Endothelial cell of umbilical vein (primary cell): ENCODE measurements at regions not wholly inside any gene's neighbourhood (a gene's known extent, or its start where the extent isn't known, plus 50 kb on each side); places are given as distances from the start of the nearest gene placed in this dataset.

Experiments
- BruUV-seq: library from RNA; stranded (reverse); fragments of 400-500 nt; replicated peaks from 2 replicates; lab custom pipeline; 2021; lab: Mats Ljungman, UMichigan
- CTCF ChIA-PET: fragments of 300-600, 350-600 bp; sonication (Branson Sonifier 250); formaldehyde crosslinking; loops from one replicate; lab custom pipeline; 2021; ENCODE audit warnings: antibody characterized with exemption, inconsistent platforms; lab: Charles Lee
- POLR2A ChIA-PET: fragments of 300-600, 350-600 bp; sonication (Branson Sonifier 250); formaldehyde crosslinking; loops from one replicate; lab custom pipeline; 2021; ENCODE audit warnings: antibody characterized with exemption, inconsistent platforms; lab: Charles Lee
- DNase-seq: peaks from one replicate; pipeline ENCODE4 v3.0.0-alpha.2; 2011; ENCODE audit warnings: low read depth, low spot score
- FAIRE-seq: peaks from 2 replicates; lab custom pipeline; 2011; peaks lifted over from hg19 to GRCh38; lab: Jason Lieb, UNC
- H2AFZ ChIP-seq: 2 replicates; pipeline ENCODE4 v1.6.0; 2012; ENCODE audit warnings: low read depth, low read length, control low read depth, inconsistent platforms
- H3K27ac ChIP-seq: 2 replicates; pipeline ENCODE4 v1.5.1; 2011; ENCODE audit warnings: low read depth, mild to moderate bottlenecking, control low read depth, low read length, moderate library complexity; ENCODE audit not compliant: insufficient read depth
- H3K27me3 ChIP-seq, 2 experiments: 2 replicates each; pipeline versions ENCODE4 v1.6.0 to v1.6.1; 2011; ENCODE audit warnings: low read length in 2 of 2, mixed read lengths in 1 of 2; ENCODE audit not compliant: control insufficient read depth in 2 of 2, insufficient read depth in 2 of 2
- H3K36me3 ChIP-seq, 2 experiments: 2 replicates in 1 of 2; 3 replicates in 1 of 2; pipeline ENCODE4 v1.5.1; 2011; ENCODE audit warnings: low read length in 2 of 2, mild to moderate bottlenecking in 1 of 2, moderate library complexity in 1 of 2; ENCODE audit not compliant: control insufficient read depth in 2 of 2, insufficient read depth in 2 of 2; ENCODE audit errors: extremely low read depth in 1 of 2
- H3K4me1 ChIP-seq: 3 replicates; pipeline ENCODE4 v1.5.1; 2011; ENCODE audit warnings: mild to moderate bottlenecking, low read length; ENCODE audit not compliant: control insufficient read depth, insufficient read depth; ENCODE audit errors: extremely low read depth
- H3K4me2 ChIP-seq: 2 replicates; pipeline ENCODE4 v1.6.1; 2011; ENCODE audit warnings: low read length, control low read depth, mixed read lengths; ENCODE audit not compliant: insufficient read depth
- H3K4me3 ChIP-seq, 3 experiments: fragments of 200-600 bp in 1 of 3; sonication (generic), shearing (Covaris generic) in 1 of 3; replicated peaks in 1 of 3; 2 replicates each; pipeline ENCODE4 v1.5.1; 2011 to 2016; ENCODE audit warnings: control low read depth in 3 of 3, low read length in 3 of 3, mild to moderate bottlenecking in 2 of 3, inconsistent platforms in 1 of 3, low read depth in 1 of 3, moderate library complexity in 1 of 3; ENCODE audit not compliant: insufficient read depth in 1 of 3
- H3K79me2 ChIP-seq: 2 replicates; pipeline ENCODE4 v1.6.0; 2012; ENCODE audit warnings: low read length, inconsistent platforms; ENCODE audit not compliant: control insufficient read depth, insufficient read depth
- H3K9ac ChIP-seq: replicated peaks from 2 replicates; pipeline ENCODE3; 2011; ENCODE audit warnings: low read length, control low read depth; ENCODE audit not compliant: insufficient read depth; ENCODE audit errors: extremely low read depth
- H3K9me1 ChIP-seq: replicated peaks from 3 replicates; pipeline ENCODE4 v1.6.0; 2011; ENCODE audit warnings: mild to moderate bottlenecking, low read length; ENCODE audit not compliant: control insufficient read depth, insufficient read depth; ENCODE audit errors: extremely low read depth
- H3K9me3 ChIP-seq: replicated peaks from 2 replicates; pipeline ENCODE4 v1.5.1; 2012; ENCODE audit warnings: low read length, inconsistent platforms; ENCODE audit not compliant: control insufficient read depth, insufficient read depth
- H4K20me1 ChIP-seq: replicated peaks from 2 replicates; pipeline ENCODE3; 2011; ENCODE audit warnings: mild to moderate bottlenecking, low read length; ENCODE audit not compliant: control insufficient read depth, insufficient read depth; ENCODE audit errors: extremely low read depth
- CTCF ChIP-seq, 2 donors: IDR thresholded peaks; 1 replicate in 1 of 2; 2 replicates in 1 of 2; pipeline ENCODE4 v1.5.1; 2011; ENCODE audit warnings: low read length in 2 of 2, mild to moderate bottlenecking in 2 of 2, moderate library complexity in 2 of 2, control low read depth in 1 of 2, inconsistent platforms in 1 of 2, low read depth in 1 of 2; ENCODE audit not compliant: insufficient read depth in 1 of 2; ENCODE audit errors: extremely low read depth in 1 of 2
- EZH2 ChIP-seq: IDR thresholded peaks from 2 replicates; pipeline ENCODE4 v1.6.1; 2012; ENCODE audit warnings: borderline replicate concordance, low read depth, mild to moderate bottlenecking, moderate library complexity, low read length, inconsistent platforms; ENCODE audit not compliant: severe bottlenecking
- FOS ChIP-seq: IDR thresholded peaks from 2 replicates; pipeline ENCODE4 v1.6.1; 2011; ENCODE audit warnings: mild to moderate bottlenecking, low read length, moderate library complexity, borderline replicate concordance; ENCODE audit not compliant: insufficient read depth
- GATA2 ChIP-seq: IDR thresholded peaks from 2 replicates; pipeline ENCODE4 v1.7.0; 2011; ENCODE audit warnings: low read depth, mild to moderate bottlenecking, moderate library complexity, mixed read lengths, low read length; ENCODE audit not compliant: insufficient read length, insufficient read depth
- JUN ChIP-seq: IDR thresholded peaks from 2 replicates; pipeline ENCODE4 v1.6.1; 2011; ENCODE audit warnings: borderline replicate concordance, low read depth; ENCODE audit not compliant: insufficient read length, insufficient read depth
- MAX ChIP-seq: IDR thresholded peaks from 2 replicates; pipeline ENCODE4 v1.6.1; 2011; ENCODE audit not compliant: insufficient read depth, insufficient read length
- MYC ChIP-seq: IDR thresholded peaks from one replicate; pipeline ENCODE4 v1.6.1; 2011; ENCODE audit warnings: mild to moderate bottlenecking, low read depth, low read length
- POLR2A ChIP-seq: IDR thresholded peaks from 2 replicates; pipeline ENCODE4 v1.6.1; 2012; ENCODE audit warnings: low read depth, mild to moderate bottlenecking, control low read depth, low read length
- POLR2AphosphoS5 ChIP-seq: IDR thresholded peaks from 2 replicates; pipeline ENCODE4 v1.6.1; 2012; ENCODE audit warnings: low read depth, mild to moderate bottlenecking, control low read depth, low read length, moderate library complexity; ENCODE audit not compliant: insufficient read depth
- dilution Hi-C: fragments of 300-500 bp; cut with MboI; formaldehyde crosslinking; loops from one replicate; pipeline ENCODE4 v1.15.0; 2019; ENCODE audit warnings: low sequenced_read_pairs; ENCODE audit not compliant: extremely low pct_ligation_motif_present
- intact Hi-C: fragments of 100-400 bp; cut with micrococcal nuclease; formaldehyde crosslinking; loops from one replicate; pipeline ENCODE4 v1.10.0; 2022

GRCh38 chr6:142671791-142672190, 273.2 kb downstream of the HIVEP2 start:
- Histone ChIP-seq H3K4me1 (no peaks in the 10 kb centered on the region), H3K36me3 (no peaks in the 10 kb centered on the region), H3K27me3 (peaks cover 9 to 22% of the 10 kb centered on the region in 2 experiments), H3K79me2 (no peaks in the 10 kb centered on the region), H4K20me1 (no peaks in the 10 kb centered on the region), H3K9me3 (no peaks in the 10 kb centered on the region), H2AFZ (no peak overlapping the region), H3K9ac (no peak overlapping the region), H3K9me1 (no peaks in the 10 kb centered on the region), H3K4me3 (no peak overlapping the region), H3K4me2 (no peak overlapping the region), H3K27ac (no peak overlapping the region)
- intact Hi-C loops = no loop called here
- FAIRE-seq = no peak
- no peak for DNase-seq
- BruUV-seq = no TSS peak
- TF ChIP-seq JUN = no peak
- TF ChIP-seq MYC = no peak
- no peak for TF ChIP-seq POLR2A
- TF ChIP-seq MAX = no peak
- no peak for TF ChIP-seq FOS
- TF ChIP-seq EZH2 = no peak
- CTCF ChIA-PET = no interaction called here
- POLR2A ChIA-PET = no interaction called here
- dilution Hi-C loops = no loop called here

GRCh38 chr6:142675517-142675916, 269.5 kb downstream of the HIVEP2 start:
- FAIRE-seq (no peak), DNase-seq (no peak)
- intact Hi-C loops = no loop called here
- H3K27ac ChIP-seq = no peak overlapping the region
- H3K4me3 ChIP-seq = no peak overlapping the region
- H2AFZ ChIP-seq = no peak overlapping the region
- dilution Hi-C loops = no loop called here
- no peaks in the 10 kb centered on the region for H4K20me1 ChIP-seq
- no peaks in the 10 kb centered on the region for H3K4me1 ChIP-seq
- ChIA-PET CTCF (no interaction called here), POLR2A (no interaction called here)
- no peak overlapping the region for H3K9ac ChIP-seq
- no TSS peak for BruUV-seq
- H3K79me2 ChIP-seq = no peaks in the 10 kb centered on the region
- no peaks in the 10 kb centered on the region for H3K9me1 ChIP-seq
- peaks cover 18 to 27% of the 10 kb centered on the region in 2 experiments for H3K27me3 ChIP-seq
- H3K4me2 ChIP-seq = no peak overlapping the region
- H3K9me3 ChIP-seq = no peaks in the 10 kb centered on the region
- H3K36me3 ChIP-seq = no peaks in the 10 kb centered on the region
- TF ChIP-seq EZH2 = no peak
- no peak for TF ChIP-seq CTCF (IDR thresholded peaks at IDR 0.05; ENCODE audit: extremely low read depth in 1 of 2, insufficient read depth in 1 of 2, low read depth in 1 of 2, low read length in 2 of 2)
- no peak for TF ChIP-seq JUN
- TF ChIP-seq MAX = no peak
- no peak for TF ChIP-seq FOS
- no peak for TF ChIP-seq POLR2AphosphoS5
- no peak for TF ChIP-seq MYC
- TF ChIP-seq GATA2 = no peak
- TF ChIP-seq POLR2A = no peak
